H1 (cell line): ENCODE measurements at regions not wholly inside any gene's neighbourhood (a gene's known extent, or its start where the extent isn't known, plus 50 kb on each side); places are given as distances from the start of the nearest gene placed in this dataset.

Experiments used
- CTCF ChIA-PET: fragments of 300-600 bp; sonication (Branson Sonifier 250); formaldehyde crosslinking; loops from one replicate; lab custom pipeline; 2021; ENCODE audit not compliant: partially characterized antibody; lab: Charles Lee
- POLR2A ChIA-PET: fragments of 300-600 bp; sonication (Branson Sonifier 250); formaldehyde crosslinking; loops from one replicate; lab custom pipeline; 2021; ENCODE audit warnings: inconsistent platforms; ENCODE audit not compliant: partially characterized antibody; lab: Charles Lee
- DNase-seq, 2 experiments: peaks; one replicate each; pipeline versions ENCODE4 v3.0.0 to v3.0.0-alpha.2; 2010 to 2022; ENCODE audit warnings: low spot score in 2 of 2, low read depth in 1 of 2, mixed read lengths in 1 of 2
- FAIRE-seq: peaks from 2 replicates; lab custom pipeline; 2011; peaks lifted over from hg19 to GRCh38; lab: Jason Lieb, UNC
- H2AFZ ChIP-seq: 2 replicates; pipeline ENCODE4 v1.8.1; 2012; ENCODE audit warnings: low read length, inconsistent platforms
- H2AK5ac ChIP-seq: 2 replicates; pipeline ENCODE4 v1.6.1; 2013; ENCODE audit warnings: low read depth, low read length
- H2BK120ac ChIP-seq: replicated peaks from 2 replicates; pipeline ENCODE3; 2013; ENCODE audit warnings: low read depth, low read length, inconsistent platforms
- H2BK12ac ChIP-seq: 2 replicates; pipeline ENCODE4 v1.6.1; 2013; ENCODE audit warnings: low read depth, low read length
- H2BK15ac ChIP-seq: 2 replicates; pipeline ENCODE4 v1.6.1; 2013; ENCODE audit warnings: low read length
- H2BK20ac ChIP-seq: 2 replicates; pipeline ENCODE4 v1.6.1; 2013; ENCODE audit warnings: low read length
- H2BK5ac ChIP-seq: 2 replicates; pipeline ENCODE4 v1.6.1; 2013; ENCODE audit warnings: low read depth, low read length
- H3K14ac ChIP-seq: 2 replicates; pipeline ENCODE4 v1.6.1; 2013; ENCODE audit warnings: inconsistent platforms; ENCODE audit not compliant: insufficient read length
- H3K18ac ChIP-seq: 2 replicates; pipeline ENCODE4 v1.6.1; 2013; ENCODE audit warnings: low read length; ENCODE audit errors: extremely low read depth
- H3K23ac ChIP-seq: 2 replicates; pipeline ENCODE4 v1.6.1; 2013; ENCODE audit warnings: inconsistent platforms; ENCODE audit not compliant: insufficient read length
- H3K23me2 ChIP-seq: 2 replicates; pipeline ENCODE4 v1.6.1; 2013; ENCODE audit warnings: low read depth, low read length
- H3K27ac ChIP-seq: 2 replicates; pipeline ENCODE4 v1.6.1; 2011; ENCODE audit warnings: low read depth, low read length, inconsistent platforms
- H3K27me3 ChIP-seq, 4 experiments: replicated peaks in 1 of 4; 1 replicate in 1 of 4; 2 replicates in 3 of 4; pipeline versions ENCODE4 v1.6.1 to v1.8.1; 2011 to 2013; ENCODE audit warnings: low read length in 3 of 4, mild to moderate bottlenecking in 3 of 4, inconsistent platforms in 2 of 4, mixed read lengths in 2 of 4, moderate library complexity in 1 of 4; ENCODE audit not compliant: control insufficient read depth in 3 of 4, insufficient read depth in 3 of 4; ENCODE audit errors: extremely low read depth in 1 of 4
- H3K36me3 ChIP-seq, 4 experiments: 2 replicates each; pipeline versions ENCODE4 v1.6.1 to v1.8.1; 2011 to 2013; ENCODE audit warnings: mild to moderate bottlenecking in 4 of 4, low read length in 3 of 4, moderate library complexity in 2 of 4, control low read depth in 1 of 4, inconsistent platforms in 1 of 4; ENCODE audit not compliant: insufficient read depth in 4 of 4, control insufficient read depth in 2 of 4
- H3K4ac ChIP-seq: replicated peaks from 2 replicates; pipeline ENCODE3; 2013; ENCODE audit warnings: low read length, low read depth, mixed read lengths, inconsistent platforms; ENCODE audit not compliant: insufficient read length
- H3K4me1 ChIP-seq, 4 experiments: replicated peaks in 1 of 4; 1 replicate in 1 of 4; 2 replicates in 3 of 4; pipeline versions ENCODE4 v1.6.1 to v1.8.1; 2011 to 2013; ENCODE audit warnings: low read length in 3 of 4, inconsistent platforms in 2 of 4, mixed read lengths in 1 of 4; ENCODE audit not compliant: insufficient read depth in 4 of 4, control insufficient read depth in 3 of 4
- H3K4me2 ChIP-seq, 2 experiments: 2 replicates each; pipeline versions ENCODE4 v1.6.1 to v1.8.1; 2011 to 2013; ENCODE audit warnings: low read depth in 2 of 2, low read length in 2 of 2, control low read depth in 1 of 2, inconsistent platforms in 1 of 2, mild to moderate bottlenecking in 1 of 2; ENCODE audit not compliant: insufficient read depth in 1 of 2
- H3K4me3 ChIP-seq, 4 experiments: fragments of 200-600, 300-600 bp in 1 of 4; sonication (generic), shearing (Covaris generic), sonication (Bioruptor Twin) in 1 of 4; 2 replicates each; pipeline versions ENCODE4 v1.5.1 to v1.8.1; 2011 to 2016; ENCODE audit warnings: low read length in 4 of 4, low read depth in 3 of 4, control low read depth in 2 of 4, inconsistent platforms in 2 of 4, mild to moderate bottlenecking in 2 of 4, mixed read lengths in 1 of 4, moderate library complexity in 1 of 4; ENCODE audit not compliant: insufficient read depth in 2 of 4; ENCODE audit errors: extremely low read depth in 1 of 4
- H3K56ac ChIP-seq: replicated peaks from 2 replicates; pipeline ENCODE3; 2013; ENCODE audit warnings: low read depth, mild to moderate bottlenecking, mixed read lengths, low read length, inconsistent platforms; ENCODE audit not compliant: insufficient read length
- H3K79me1 ChIP-seq: 2 replicates; pipeline ENCODE4 v1.6.1; 2013; ENCODE audit warnings: low read depth, low read length, control low read depth
- H3K79me2 ChIP-seq, 2 experiments: 2 replicates each; pipeline versions ENCODE4 v1.6.1 to v1.8.1; 2012 to 2013; ENCODE audit warnings: low read length in 2 of 2, mild to moderate bottlenecking in 2 of 2, inconsistent platforms in 1 of 2; ENCODE audit not compliant: insufficient read depth in 2 of 2, control insufficient read depth in 1 of 2
- H3K9ac ChIP-seq, 4 experiments: replicated peaks in 1 of 4; 1 replicate in 1 of 4; 2 replicates in 3 of 4; pipeline versions ENCODE4 v1.6.1 to v1.8.1; 2011 to 2013; ENCODE audit warnings: low read depth in 3 of 4, low read length in 3 of 4, control low read depth in 2 of 4, mild to moderate bottlenecking in 2 of 4, moderate library complexity in 2 of 4, inconsistent platforms in 1 of 4; ENCODE audit errors: extremely low read depth in 1 of 4
- H3K9me3 ChIP-seq, 2 experiments: 2 replicates each; pipeline versions ENCODE4 v1.6.1 to v1.8.1; 2012 to 2013; ENCODE audit warnings: mild to moderate bottlenecking in 2 of 2, moderate library complexity in 2 of 2, control low read depth in 1 of 2, inconsistent platforms in 1 of 2, low read depth in 1 of 2, low read length in 1 of 2, mixed read lengths in 1 of 2; ENCODE audit not compliant: insufficient read depth in 2 of 2
- H4K20me1 ChIP-seq, 2 experiments: replicated peaks in 1 of 2; 2 replicates each; pipeline versions ENCODE3 to v1.8.1; 2011 to 2013; ENCODE audit warnings: inconsistent platforms in 2 of 2, low read length in 2 of 2, mild to moderate bottlenecking in 1 of 2; ENCODE audit not compliant: insufficient read depth in 2 of 2, control insufficient read depth in 1 of 2
- H4K5ac ChIP-seq: 2 replicates; pipeline ENCODE4 v1.6.1; 2013; ENCODE audit warnings: low read length, low read depth, mixed read lengths, inconsistent platforms; ENCODE audit not compliant: insufficient read length
- H4K8ac ChIP-seq: 2 replicates; pipeline ENCODE4 v1.8.0; 2013; ENCODE audit warnings: mild to moderate bottlenecking, moderate library complexity, low read length, inconsistent platforms; ENCODE audit not compliant: insufficient read depth; ENCODE audit errors: extremely low read depth
- H4K91ac ChIP-seq: replicated peaks from 2 replicates; pipeline ENCODE3; 2013; ENCODE audit warnings: low read length, mixed read lengths, inconsistent platforms; ENCODE audit not compliant: insufficient read length
- BRCA1 ChIP-seq: IDR thresholded peaks from 2 replicates; pipeline ENCODE4 v1.6.1; 2012; ENCODE audit warnings: low read depth, low read length, improper control_type of control experiment
- CBX8 ChIP-seq: fragments of 300-800, 300-1000 bp; sonication (generic); IDR thresholded peaks from 2 replicates; pipeline ENCODE4 v1.7.1; 2016; ENCODE audit warnings: low read depth, low read length, borderline replicate concordance
- CTCF ChIP-seq, 3 experiments: IDR thresholded peaks; 1 replicate in 2 of 3; 2 replicates in 1 of 3; pipeline versions ENCODE4 v1.5.1 to v1.6.1; 2011; ENCODE audit warnings: low read length in 3 of 3, mild to moderate bottlenecking in 3 of 3, inconsistent platforms in 2 of 3, low read depth in 1 of 3, moderate library complexity in 1 of 3; ENCODE audit not compliant: insufficient read depth in 1 of 3; ENCODE audit errors: control extremely low read depth in 1 of 3
- FOSL1 ChIP-seq: IDR thresholded peaks from 2 replicates; pipeline ENCODE4 v1.6.1; 2011; ENCODE audit warnings: mild to moderate bottlenecking, low read depth, low read length, moderate library complexity; ENCODE audit not compliant: insufficient read depth
- JUN ChIP-seq: IDR thresholded peaks from 2 replicates; pipeline ENCODE4 v1.6.1; 2011; ENCODE audit warnings: low read depth, mild to moderate bottlenecking, improper control_type of control experiment, low read length
- NRF1 ChIP-seq: IDR thresholded peaks from 2 replicates; pipeline ENCODE4 v1.6.1; 2011; ENCODE audit warnings: mild to moderate bottlenecking, low read depth, low read length, improper control_type of control experiment
- PHF8 ChIP-seq: fragments of 200-600 bp; sonication (generic); conservative IDR thresholded peaks from 2 replicates; pipeline ENCODE4 v1.7.1; 2012; ENCODE audit warnings: low read depth, mild to moderate bottlenecking, inconsistent platforms, low read length, moderate library complexity
- RFX5 ChIP-seq: IDR thresholded peaks from 2 replicates; pipeline ENCODE4 v1.6.1; 2011; ENCODE audit warnings: low read depth, low read length, improper control_type of control experiment, borderline replicate concordance
- TBP ChIP-seq: IDR thresholded peaks from 2 replicates; pipeline ENCODE4 v1.6.1; 2011; ENCODE audit warnings: low read depth, low read length, improper control_type of control experiment
- WGBS, 2 experiments: shearing (Covaris generic) in 1 of 2; methylation state at CpG; one replicate each; pipeline versions ENCODE4 v1.1.6 to v1.1.7; 2013 to 2015; ENCODE audit warnings: low lambda C conversion rate in 2 of 2, mixed read lengths in 2 of 2, inconsistent platforms in 1 of 2, low coverage in 1 of 2, missing lambda C conversion rate in 1 of 2; ENCODE audit not compliant: insufficient replicate concordance in 2 of 2, insufficient coverage in 1 of 2, insufficient read length in 1 of 2; ENCODE audit errors: extremely low coverage in 1 of 2, missing lambda C conversion rate in 1 of 2; 5-methylcytosine and 5-hydroxymethylcytosine counted together

GRCh38 chr6:105894556-105894955, 191.6 kb upstream of the PRDM1 start:
- no peaks in the 10 kb centered on the region for H3K23me2 ChIP-seq
- H2BK20ac ChIP-seq = no peak overlapping the region
- POLR2A ChIA-PET = interaction anchor here (0.6 kb wide), 1 partner anchor 14 kb away, joined by 3 read pairs; no protein-coding TSS in a partner anchor
- H3K56ac ChIP-seq = no peak overlapping the region
- H3K4me2 ChIP-seq = no peak overlapping the region
- no peak for FAIRE-seq
- H2AFZ ChIP-seq = no peak overlapping the region
- TF ChIP-seq NRF1 (no peak), CBX8 (no peak), PHF8 (no peak), CTCF (IDR thresholded peaks at IDR 0.05; ENCODE audit: control extremely low read depth in 1 of 3, insufficient read depth in 1 of 3, low read depth in 1 of 3, low read length in 3 of 3) (no peak), BRCA1 (no peak), JUN (no peak), TBP (no peak), RFX5 (no peak), FOSL1 (no peak)
- H2BK5ac ChIP-seq = no peak overlapping the region
- no peak overlapping the region for H3K9ac ChIP-seq
- no peak for DNase-seq
- no peak overlapping the region for H3K27ac ChIP-seq
- H2BK120ac ChIP-seq = no peak overlapping the region
- no peak overlapping the region for H2BK15ac ChIP-seq
- no peak overlapping the region for H3K4ac ChIP-seq
- 95% methylated on average over 1 of the region's 1 CpG; no CpG with 5 or more reads in 1 of the 2 experiments for WGBS, 2 experiments
- H2BK12ac ChIP-seq = no peak overlapping the region
- no peak overlapping the region for H4K8ac ChIP-seq
- CTCF ChIA-PET = interaction anchor here (0.5 to 1.5 kb wide), 3 partner anchors 11 to 550 kb away, joined by 3 to 4 read pairs (median 3); no protein-coding TSS in a partner anchor
- no peak overlapping the region for H3K4me3 ChIP-seq
- H4K91ac ChIP-seq = no peak overlapping the region
- H4K20me1 ChIP-seq = no peaks in the 10 kb centered on the region
- H3K79me1 ChIP-seq = no peaks in the 10 kb centered on the region
- H3K36me3 ChIP-seq = no peaks in the 10 kb centered on the region
- no peak overlapping the region for H4K5ac ChIP-seq
- H3K9me3 ChIP-seq = peaks cover 0 to 5% of the 10 kb centered on the region in 2 experiments; a peak in 1 of 4 replicates
- H3K4me1 ChIP-seq = peaks cover 0 to 2% (median 0%) of the 10 kb centered on the region in 4 experiments; a peak in 1 of 7 replicates
- H3K14ac ChIP-seq = no peak overlapping the region
- H3K27me3 ChIP-seq = no peaks in the 10 kb centered on the region; a peak in 1 of 7 replicates
- H3K79me2 ChIP-seq = no peaks in the 10 kb centered on the region
- no peak overlapping the region for H3K18ac ChIP-seq
- no peak overlapping the region for H3K23ac ChIP-seq
- H2AK5ac ChIP-seq = no peak overlapping the region
